GM12874 (cell line): ENCODE measurements at regions not wholly inside any gene's neighbourhood (a gene's known extent, or its start where the extent isn't known, plus 50 kb on each side); places are given as distances from the start of the nearest gene placed in this dataset.

Experiments
- TF ChIP-seq, protein P1 (sequence below): IDR thresholded peaks from 2 replicates; pipeline ENCODE4 v1.5.1; 2011; ENCODE audit warnings: low read depth, mild to moderate bottlenecking, control low read depth, low read length, moderate library complexity; ENCODE audit not compliant: insufficient read depth

DNA sequence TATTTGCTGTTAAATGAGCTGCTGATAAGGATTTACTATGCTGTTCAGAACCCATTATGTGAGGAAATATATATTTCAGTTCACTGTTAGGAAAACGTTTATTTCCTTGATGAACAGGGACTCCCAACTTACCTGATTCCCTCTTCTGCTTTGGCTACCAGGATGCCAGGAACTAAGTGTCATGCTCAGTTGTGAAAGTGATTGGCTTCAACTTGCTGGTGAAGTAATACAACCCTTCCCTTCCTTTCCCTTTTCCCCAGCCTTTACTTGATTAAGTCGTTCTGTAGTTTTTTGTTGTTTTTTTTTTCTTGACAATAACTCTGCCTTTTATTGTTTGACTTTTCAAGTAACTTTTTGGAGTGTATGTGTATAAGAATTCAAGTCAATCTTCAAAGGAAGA, 309.3 kb downstream of the DOCK8 start:
- TF ChIP-seq, protein P1, sequence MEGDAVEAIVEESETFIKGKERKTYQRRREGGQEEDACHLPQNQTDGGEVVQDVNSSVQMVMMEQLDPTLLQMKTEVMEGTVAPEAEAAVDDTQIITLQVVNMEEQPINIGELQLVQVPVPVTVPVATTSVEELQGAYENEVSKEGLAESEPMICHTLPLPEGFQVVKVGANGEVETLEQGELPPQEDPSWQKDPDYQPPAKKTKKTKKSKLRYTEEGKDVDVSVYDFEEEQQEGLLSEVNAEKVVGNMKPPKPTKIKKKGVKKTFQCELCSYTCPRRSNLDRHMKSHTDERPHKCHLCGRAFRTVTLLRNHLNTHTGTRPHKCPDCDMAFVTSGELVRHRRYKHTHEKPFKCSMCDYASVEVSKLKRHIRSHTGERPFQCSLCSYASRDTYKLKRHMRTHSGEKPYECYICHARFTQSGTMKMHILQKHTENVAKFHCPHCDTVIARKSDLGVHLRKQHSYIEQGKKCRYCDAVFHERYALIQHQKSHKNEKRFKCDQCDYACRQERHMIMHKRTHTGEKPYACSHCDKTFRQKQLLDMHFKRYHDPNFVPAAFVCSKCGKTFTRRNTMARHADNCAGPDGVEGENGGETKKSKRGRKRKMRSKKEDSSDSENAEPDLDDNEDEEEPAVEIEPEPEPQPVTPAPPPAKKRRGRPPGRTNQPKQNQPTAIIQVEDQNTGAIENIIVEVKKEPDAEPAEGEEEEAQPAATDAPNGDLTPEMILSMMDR, result no peak

DNA sequence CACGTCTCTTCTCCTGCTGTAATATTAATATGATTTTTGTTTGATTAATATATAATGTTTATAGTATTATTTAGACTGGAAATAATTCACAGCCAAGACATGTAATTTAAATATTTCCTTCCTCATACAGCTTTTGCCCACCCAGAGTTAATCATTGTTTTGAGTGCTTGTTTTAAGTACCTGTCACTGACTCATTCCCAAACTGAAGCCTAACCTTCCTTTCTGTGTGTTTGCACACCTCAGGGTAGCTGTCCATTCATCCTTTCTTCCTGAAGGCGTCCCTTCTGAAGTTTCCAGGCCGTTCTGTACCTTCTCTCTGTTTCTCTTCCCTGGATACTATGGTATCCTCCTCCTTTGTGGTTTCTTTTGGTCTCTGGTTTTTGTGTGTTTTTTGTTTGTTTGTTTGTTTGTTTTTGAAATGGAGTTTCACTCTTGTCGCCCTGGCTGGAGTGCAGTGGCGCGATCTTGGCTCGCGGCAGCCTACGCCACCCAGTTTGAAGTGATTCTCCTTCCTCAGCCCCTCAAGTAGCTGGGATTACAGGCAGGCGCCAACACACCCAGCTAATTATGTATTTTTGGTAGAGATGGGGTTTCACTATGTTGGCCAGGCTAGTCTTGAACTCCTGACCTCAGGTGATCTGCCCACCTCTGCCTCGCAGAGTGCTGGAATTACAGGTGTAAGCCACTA, 312.4 kb downstream of the DOCK8 start:
- TF ChIP-seq, protein P1, result no peak

DNA sequence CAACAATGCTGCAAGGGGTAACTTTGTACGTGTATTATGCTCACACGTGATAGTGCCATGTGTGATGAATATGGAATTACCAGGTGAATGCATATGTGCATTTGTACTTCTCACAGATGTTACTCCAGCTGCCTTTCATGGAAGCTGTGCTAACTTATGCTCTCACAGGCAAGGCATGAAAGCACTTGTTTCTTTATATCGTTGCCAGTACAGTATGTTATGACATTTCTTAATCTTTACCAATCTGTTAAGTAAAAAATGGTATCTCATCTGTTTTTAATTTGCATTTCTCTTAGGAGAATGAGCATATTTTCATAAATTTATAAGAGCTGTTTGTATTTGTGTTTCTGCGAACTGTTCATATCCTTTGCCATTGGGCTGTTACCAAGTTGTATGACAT, 311.8 kb upstream of the DMRT1 start:
- TF ChIP-seq, protein P1, result no peak

DNA sequence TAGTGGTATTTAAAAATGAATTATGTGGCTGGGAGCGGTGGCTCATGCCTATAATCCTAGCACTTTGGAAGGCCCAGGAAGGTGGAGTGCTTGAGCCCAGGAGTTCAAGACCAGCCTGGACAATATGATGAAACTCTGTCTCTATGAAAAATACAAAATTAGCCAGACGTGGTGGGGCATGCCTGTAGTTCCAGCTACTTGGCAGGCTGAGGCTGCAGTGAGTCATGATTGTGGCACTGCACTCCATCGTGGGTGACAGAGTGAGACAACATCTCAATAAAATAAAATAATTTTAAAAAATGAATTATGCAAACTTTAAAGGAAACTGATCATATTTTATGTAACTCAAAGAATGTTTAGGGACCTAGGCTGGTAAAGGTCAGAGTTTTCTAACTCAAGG, 310.8 kb upstream of the DMRT1 start:
- TF ChIP-seq, protein P1, result no peak

DNA sequence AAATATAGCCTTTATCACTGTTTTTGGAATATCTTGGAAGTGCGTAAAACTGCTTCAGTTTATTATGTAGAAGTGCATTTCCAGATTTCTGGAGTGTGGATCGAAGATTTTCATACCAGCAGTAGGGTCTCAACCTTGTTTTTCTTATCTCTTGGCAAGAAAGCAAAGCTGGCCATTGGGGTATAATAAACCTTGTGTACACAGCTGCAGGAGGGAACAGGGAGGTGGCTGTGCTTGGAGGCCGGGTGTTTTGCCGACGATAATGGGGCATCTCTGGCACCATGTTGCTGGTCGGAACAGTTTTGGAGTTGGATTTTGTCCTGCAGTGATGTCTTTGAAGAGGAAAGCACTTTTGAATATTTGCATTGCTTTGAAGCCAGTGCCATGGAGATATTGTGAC, 308.8 kb upstream of the DMRT1 start:
- TF ChIP-seq, protein P1, result no peak

DNA sequence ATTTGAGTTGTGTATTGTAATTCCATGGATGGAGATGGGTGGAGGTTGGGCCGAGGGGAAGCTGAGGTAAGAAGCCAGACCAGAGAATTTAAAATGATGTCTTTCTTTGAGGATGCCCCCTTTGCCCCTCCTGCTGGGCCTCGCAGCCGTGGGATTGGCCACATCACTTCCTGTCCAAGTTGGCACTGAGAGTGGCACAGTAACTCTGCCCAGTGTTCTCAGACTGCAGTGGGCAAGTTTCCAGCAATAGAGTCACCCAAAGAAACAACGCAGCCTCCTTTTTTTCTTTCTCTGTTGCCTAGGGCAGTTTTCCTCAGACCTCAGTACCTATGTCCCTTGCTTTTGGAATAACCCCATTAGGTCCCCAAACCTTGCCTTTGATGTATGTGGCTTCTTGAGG, 306.6 kb upstream of the DMRT1 start:
- TF ChIP-seq, protein P1, result no peak

DNA sequence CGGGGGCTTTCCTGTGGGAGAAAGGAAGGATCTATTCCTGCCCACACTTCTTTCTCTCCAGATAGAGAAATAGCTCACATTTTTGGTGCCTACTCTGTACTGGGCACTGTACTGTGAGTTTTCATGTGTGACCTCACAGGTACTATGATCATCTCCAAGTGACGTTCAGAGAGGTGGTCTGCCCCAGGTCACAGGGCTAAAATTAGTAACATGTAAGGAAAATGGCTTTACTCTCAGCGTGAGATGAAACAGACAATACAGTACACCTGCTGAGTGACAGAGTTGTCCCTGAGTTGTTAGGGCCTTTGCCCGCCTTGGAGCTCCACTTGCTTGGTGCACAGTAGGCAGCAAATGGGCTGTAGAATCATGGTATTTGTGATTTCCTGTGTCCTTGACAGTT, 306.1 kb upstream of the DMRT1 start:
- TF ChIP-seq, protein P1, result no peak
